ENCODE measurements at regions not wholly inside any gene's neighbourhood (a gene's known extent, or its start where the extent isn't known, plus 50 kb on each side); places are given as distances from the start of the nearest gene placed in this dataset.

GRCh38 chr4:12965334-12965733 is 518.8 kb downstream of the RAB28 start:
- no peak for ATAC-seq
- H3K9me3 ChIP-seq = no peaks in the 10 kb centered on the region
- H3K27ac ChIP-seq = no peak overlapping the region
- H3K4me3 ChIP-seq = no peak overlapping the region
- 39 to 41% methylated on average over 4 of the region's 4 CpGs for WGBS, 2 donors
- TF ChIP-seq CTCF (IDR thresholded peaks at IDR 0.05) = no peak
- H3K27me3 ChIP-seq = no peaks in the 10 kb centered on the region
- no peak for DNase-seq
- H3K36me3 ChIP-seq = no peaks in the 10 kb centered on the region
- H3K4me1 ChIP-seq = no peaks in the 10 kb centered on the region
- intact Hi-C loops (cut with DNase I) = no loop called here

- no peak for TF ChIP-seq CTCF (IDR thresholded peaks at IDR 0.05)
- Histone ChIP-seq H3K9me3 (no peaks in the 10 kb centered on the region), H3K36me3 (no peaks in the 10 kb centered on the region), H3K4me1 (no peaks in the 10 kb centered on the region), H3K4me3 (no peak overlapping the region), H3K27ac (no peak overlapping the region), H3K27me3 (no peaks in the 10 kb centered on the region)
- intact Hi-C loops (cut with DNase I) = no loop called here
- ATAC-seq (no peak), DNase-seq (no peak)
- WGBS, 2 donors = 67 to 76% methylated on average over 1 of the region's 1 CpG
These were observed 520.2 kb downstream of the RAB28 start for GRCh38 chr4:12963912-12964311.

- H3K4me1 ChIP-seq = no peaks in the 10 kb centered on the region
- no peak overlapping the region for H3K4me3 ChIP-seq
- TF ChIP-seq CTCF (IDR thresholded peaks at IDR 0.05) = no peak
- DNase-seq = no peak
- intact Hi-C loops (cut with DNase I) = no loop called here
- no peaks in the 10 kb centered on the region for H3K27me3 ChIP-seq
- no peak for ATAC-seq
- no peak overlapping the region for H3K27ac ChIP-seq
- H3K9me3 ChIP-seq = no peaks in the 10 kb centered on the region
- no peaks in the 10 kb centered on the region for H3K36me3 ChIP-seq
These were observed 520.8 kb downstream of the RAB28 start for GRCh38 chr4:12963291-12963690.

GRCh38 chr4:12961713-12962112 is 522.4 kb downstream of the RAB28 start:
- intact Hi-C loops (cut with DNase I) = no loop called here
- Histone ChIP-seq H3K27ac (no peak overlapping the region), H3K36me3 (no peaks in the 10 kb centered on the region), H3K9me3 (no peaks in the 10 kb centered on the region), H3K4me1 (no peaks in the 10 kb centered on the region), H3K27me3 (no peaks in the 10 kb centered on the region), H3K4me3 (no peak overlapping the region)
- WGBS, 2 donors = 74 to 81% methylated on average over 2 of the region's 2 CpGs
- TF ChIP-seq CTCF (IDR thresholded peaks at IDR 0.05) = no peak
- ATAC-seq (no peak), DNase-seq (no peak)

GRCh38 chr4:12958436-12958835 is 525.7 kb downstream of the RAB28 start:
- intact Hi-C loops (cut with DNase I) = no loop called here
- no peaks in the 10 kb centered on the region for H3K4me1 ChIP-seq
- H3K27ac ChIP-seq = no peak overlapping the region
- H3K4me3 ChIP-seq = no peak overlapping the region
- ATAC-seq (no peak), DNase-seq (no peak)
- no peaks in the 10 kb centered on the region for H3K36me3 ChIP-seq
- no peak for TF ChIP-seq CTCF (IDR thresholded peaks at IDR 0.05)
- no peaks in the 10 kb centered on the region for H3K9me3 ChIP-seq
- no peaks in the 10 kb centered on the region for H3K27me3 ChIP-seq
